OCI-LY7 (cell line): ENCODE measurements at regions not wholly inside any gene's neighbourhood (a gene's known extent, or its start where the extent isn't known, plus 50 kb on each side); places are given as distances from the start of the nearest gene placed in this dataset.
"Not testable (repeated sequence)": the region's sequence is repeated elsewhere in the genome, so short reads cannot be mapped to it uniquely, and the experiment has no call there.

Experiments
- BruUV-seq: library from RNA; stranded (reverse); fragments of 400-500 nt; replicated peaks from 2 replicates; lab custom pipeline; 2021; lab: Mats Ljungman, UMichigan
- CTCF ChIA-PET: fragments of 300-600 bp; sonication (Branson Sonifier 250); formaldehyde crosslinking; loops from one replicate; lab custom pipeline; 2022; ENCODE audit warnings: antibody characterized with exemption; ENCODE audit not compliant: unreplicated experiment; lab: Charles Lee
- POLR2A ChIA-PET: fragments of 300-600 bp; sonication (Branson Sonifier 250); formaldehyde crosslinking; loops from one replicate; lab custom pipeline; 2022; ENCODE audit warnings: antibody characterized with exemption; lab: Charles Lee
- DNase-seq: peaks from one replicate; pipeline ENCODE4 v3.0.0-alpha.2; 2015; ENCODE audit warnings: low spot score
- H2AFZ ChIP-seq: fragments of 200-600 bp; sonication (generic), shearing (Covaris generic); 2 replicates; pipeline ENCODE4 v1.6.1; 2014; ENCODE audit warnings: mild to moderate bottlenecking, antibody characterized with exemption, low read length, moderate library complexity
- H3K27ac ChIP-seq: fragments of 200-600 bp; sonication (generic); 2 replicates; pipeline ENCODE4 v1.5.1; 2014; ENCODE audit warnings: mixed run types, low read depth, mild to moderate bottlenecking, moderate library complexity, low read length, inconsistent platforms; ENCODE audit not compliant: poor library complexity, severe bottlenecking
- H3K36me3 ChIP-seq: fragments of 200-600 bp; sonication (generic); 2 replicates; pipeline ENCODE4 v1.6.1; 2014; ENCODE audit warnings: mild to moderate bottlenecking, antibody characterized with exemption, low read length, moderate library complexity, mixed read lengths; ENCODE audit not compliant: insufficient read depth
- H3K4me1 ChIP-seq: fragments of 200-600 bp; sonication (generic); 2 replicates; pipeline ENCODE4 v1.5.1; 2014; ENCODE audit warnings: mild to moderate bottlenecking, low read length; ENCODE audit not compliant: insufficient read depth, poor library complexity, severe bottlenecking
- H3K4me2 ChIP-seq: fragments of 200-600 bp; sonication (generic); 2 replicates; pipeline ENCODE4 v1.6.1; 2014; ENCODE audit warnings: mild to moderate bottlenecking, low read length
- H3K4me3 ChIP-seq: fragments of 200-600 bp; sonication (generic); 2 replicates; pipeline ENCODE4 v1.5.1; 2014; ENCODE audit warnings: mild to moderate bottlenecking, low read depth, low read length; ENCODE audit not compliant: poor library complexity, severe bottlenecking
- H3K79me2 ChIP-seq: fragments of 200-600 bp; sonication (generic); 2 replicates; pipeline ENCODE4 v1.6.1; 2016; ENCODE audit warnings: low read depth, mild to moderate bottlenecking, low read length, moderate library complexity, mixed read lengths; ENCODE audit not compliant: insufficient read depth
- H3K9me2 ChIP-seq: fragments of 200-600 bp; sonication (generic); 2 replicates; pipeline ENCODE4 v1.6.1; 2016; ENCODE audit warnings: mild to moderate bottlenecking, low read length, mixed read lengths; ENCODE audit not compliant: insufficient read depth
- H3K9me3 ChIP-seq: fragments of 200-600 bp; sonication (generic); 2 replicates; pipeline ENCODE4 v1.6.1; 2014; ENCODE audit warnings: mild to moderate bottlenecking, mixed run types, low read length, mixed read lengths
- H4K20me1 ChIP-seq: fragments of 200-600 bp; sonication (generic); 2 replicates; pipeline ENCODE4 v1.6.1; 2014; ENCODE audit warnings: mild to moderate bottlenecking, antibody characterized with exemption, low read length, moderate library complexity, mixed read lengths; ENCODE audit not compliant: insufficient read depth
- CTCF ChIP-seq: fragments of 200-600 bp; sonication (generic); conservative IDR thresholded peaks from 2 replicates; pipeline ENCODE4 v1.5.1; 2014; ENCODE audit warnings: mild to moderate bottlenecking, antibody characterized with exemption, low read length, moderate library complexity, mixed read lengths
- EZH2phosphoT487 ChIP-seq: fragments of 200-600 bp; sonication (generic); IDR thresholded peaks from 2 replicates; pipeline ENCODE4 v1.6.1; 2018; ENCODE audit warnings: low read depth, borderline replicate concordance, mild to moderate bottlenecking, mixed run types, antibody characterized with exemption, low read length, moderate library complexity, mixed read lengths
- intact Hi-C: fragments of 100-400 bp; cut with micrococcal nuclease; formaldehyde crosslinking; loops from one replicate; pipeline ENCODE4 v1.10.0; 2022; ENCODE audit not compliant: unreplicated experiment

DNA sequence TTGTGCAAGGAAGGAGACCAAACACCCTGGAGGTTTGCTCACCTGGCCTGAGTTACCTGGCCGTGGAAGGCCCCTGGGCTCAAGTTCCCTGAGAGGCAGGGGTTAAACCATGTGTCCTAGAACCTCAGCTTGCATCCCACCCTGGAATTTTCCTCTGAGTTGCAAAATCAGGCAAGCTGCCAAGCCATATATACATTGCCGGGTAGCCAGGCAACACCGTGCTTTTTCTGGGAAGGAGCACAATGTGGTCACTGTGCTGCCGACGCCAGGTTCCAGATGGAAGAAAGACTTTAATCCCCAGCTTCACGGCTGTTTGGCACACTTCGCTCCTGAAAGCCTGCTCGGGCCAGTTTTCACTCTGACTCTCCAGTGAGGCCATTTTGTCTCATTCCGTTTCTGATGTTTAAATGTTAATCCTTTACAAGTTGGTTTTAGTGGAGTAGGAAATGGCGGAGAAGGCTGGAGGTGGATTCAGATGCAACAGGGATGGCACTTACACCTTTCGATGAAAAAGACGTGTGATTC is 60.1 kb upstream of the PEG3 start:
- no peak overlapping the region for H3K4me2 ChIP-seq
- no TSS peak for BruUV-seq
- no peak overlapping the region for H2AFZ ChIP-seq

DNA sequence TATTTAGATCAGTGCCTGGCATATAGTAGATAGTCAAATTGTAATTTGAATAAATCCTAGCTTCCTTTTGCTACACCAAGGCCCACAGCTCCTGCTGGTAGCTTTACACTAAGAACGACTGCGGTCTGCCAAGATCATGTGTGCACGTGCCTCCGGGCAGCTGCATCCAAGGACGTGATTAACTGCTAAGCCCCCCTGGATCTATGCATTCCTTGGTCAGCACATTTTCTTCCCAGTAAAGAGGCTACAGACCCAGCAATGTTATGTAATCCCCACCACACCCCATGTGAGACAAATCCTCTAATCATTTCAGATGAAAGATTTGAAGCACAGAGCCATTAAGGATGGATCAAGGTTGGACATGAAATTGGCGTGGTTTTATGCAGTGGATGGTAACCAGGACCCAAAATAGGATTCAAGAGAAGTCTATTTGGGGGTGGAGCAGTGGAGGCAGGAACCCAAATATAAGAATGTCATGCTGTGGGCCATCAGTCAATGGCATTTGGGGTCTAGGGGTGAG is 65.2 kb upstream of the PEG3 start:
- H3K9me2 ChIP-seq = no peaks in the 10 kb centered on the region
- no peak overlapping the region for H3K4me2 ChIP-seq
- no peak for DNase-seq
- no peaks in the 10 kb centered on the region for H3K36me3 ChIP-seq
- intact Hi-C loops = no loop called here
- POLR2A ChIA-PET = no interaction called here
- CTCF ChIA-PET = no interaction called here
- no peaks in the 10 kb centered on the region for H3K4me1 ChIP-seq
- no peak overlapping the region for H3K27ac ChIP-seq
- TF ChIP-seq CTCF (no peak), EZH2phosphoT487 (no peak)
- no peaks in the 10 kb centered on the region for H3K9me3 ChIP-seq
- no peak overlapping the region for H3K4me3 ChIP-seq
- BruUV-seq = no TSS peak
- H4K20me1 ChIP-seq = no peaks in the 10 kb centered on the region
- H2AFZ ChIP-seq = no peak overlapping the region
- no peaks in the 10 kb centered on the region for H3K79me2 ChIP-seq

More for the DNA sequence above, 60.1 kb upstream of the PEG3 start:
- CTCF ChIA-PET = no interaction called here
- Histone ChIP-seq H4K20me1 (no peaks in the 10 kb centered on the region), H3K27ac (no peak overlapping the region), H3K9me2 (no peaks in the 10 kb centered on the region), H3K4me3 (no peak overlapping the region), H3K4me1 (no peaks in the 10 kb centered on the region), H3K36me3 (no peaks in the 10 kb centered on the region), H3K9me3 (no peaks in the 10 kb centered on the region), H3K79me2 (no peaks in the 10 kb centered on the region)
- intact Hi-C loops = no loop called here
- no peak for TF ChIP-seq CTCF
- no peak for TF ChIP-seq EZH2phosphoT487
- POLR2A ChIA-PET = no interaction called here
- DNase-seq = no peak

- Histone ChIP-seq H3K4me3 (no peak overlapping the region), H3K27ac (no peak overlapping the region), H3K4me2 (no peak overlapping the region), H2AFZ (no peak overlapping the region), H3K4me1 (no peaks in the 10 kb centered on the region), H3K79me2 (no peaks in the 10 kb centered on the region), H3K9me3 (no peaks in the 10 kb centered on the region), H4K20me1 (no peaks in the 10 kb centered on the region), H3K36me3 (no peaks in the 10 kb centered on the region), H3K9me2 (no peaks in the 10 kb centered on the region)
- DNase-seq = no peak
- POLR2A ChIA-PET = no interaction called here
- TF ChIP-seq EZH2phosphoT487 (no peak), CTCF (no peak)
- intact Hi-C loops = no loop called here
- BruUV-seq = no TSS peak
- CTCF ChIA-PET = no interaction called here
Measured at GRCh38 chr19:56912401-56913112, 72.0 kb upstream of the PEG3 start.

DNA sequence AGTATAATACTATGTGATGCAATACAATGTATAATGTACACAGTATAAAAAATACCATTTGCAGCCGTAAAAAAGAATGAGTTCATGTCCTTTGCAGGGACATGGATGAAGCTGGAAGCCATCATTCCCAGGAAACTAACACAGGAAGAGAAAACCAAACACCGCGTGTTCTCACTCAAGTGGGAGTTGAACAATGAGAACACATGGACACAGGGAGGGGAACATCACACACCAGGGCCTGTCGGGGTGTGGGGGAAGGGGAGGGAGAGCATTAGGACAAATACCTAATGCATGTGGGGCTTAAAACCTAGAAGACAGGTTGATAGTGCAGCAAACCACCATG is 72.6 kb upstream of the PEG3 start:
- H3K4me3 ChIP-seq, H3K4me1 ChIP-seq, H3K36me3 ChIP-seq, BruUV-seq, H3K9me2 ChIP-seq, H3K9me3 ChIP-seq, H2AFZ ChIP-seq, DNase-seq, POLR2A ChIA-PET, CTCF ChIA-PET, H3K4me2 ChIP-seq, intact Hi-C loops, H4K20me1 ChIP-seq, H3K79me2 ChIP-seq, H3K27ac ChIP-seq: not testable (repeated sequence)
